ENCODE measurements at regions not wholly inside any gene's neighbourhood (a gene's known extent, or its start where the extent isn't known, plus 50 kb on each side); places are given as distances from the start of the nearest gene placed in this dataset.

DNA sequence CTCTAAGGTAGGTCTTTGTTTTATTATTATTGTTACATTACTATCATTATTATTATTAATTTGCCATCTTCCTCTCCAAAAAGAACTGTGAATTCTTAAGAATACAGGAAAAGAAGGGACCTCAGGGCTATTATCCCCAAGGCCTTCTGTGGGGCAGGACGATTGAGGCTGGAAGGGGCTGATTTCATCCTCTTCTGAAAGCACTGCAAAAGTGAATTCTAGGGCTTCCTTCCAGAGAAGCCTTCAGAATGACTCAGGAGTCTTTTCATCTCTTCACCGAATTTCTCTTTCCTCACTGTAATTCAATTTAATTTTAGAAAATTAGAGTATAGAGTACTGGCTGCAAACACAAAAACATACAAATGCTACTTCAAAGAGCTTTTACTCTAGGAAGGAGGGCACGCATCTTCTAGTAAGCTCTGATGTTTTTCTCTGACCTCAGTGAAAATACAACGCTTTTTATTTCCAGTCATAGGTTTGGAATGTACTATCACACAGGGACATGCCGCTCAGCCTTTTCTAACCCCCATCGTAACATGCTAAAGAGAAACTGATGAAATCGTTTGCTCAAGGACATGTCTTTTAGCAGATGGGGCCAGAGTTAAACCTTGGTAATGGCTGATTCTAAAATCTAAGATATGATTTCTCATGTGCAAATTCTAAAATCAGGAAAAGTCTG, 280.2 kb upstream of the PITRM1 start:
- no peak for TF ChIP-seq TCF4 (CRISPR knock-in tag; IDR thresholded peaks at IDR 0.05; ENCODE audit: borderline replicate concordance)
- TF ChIP-seq, protein P1, sequence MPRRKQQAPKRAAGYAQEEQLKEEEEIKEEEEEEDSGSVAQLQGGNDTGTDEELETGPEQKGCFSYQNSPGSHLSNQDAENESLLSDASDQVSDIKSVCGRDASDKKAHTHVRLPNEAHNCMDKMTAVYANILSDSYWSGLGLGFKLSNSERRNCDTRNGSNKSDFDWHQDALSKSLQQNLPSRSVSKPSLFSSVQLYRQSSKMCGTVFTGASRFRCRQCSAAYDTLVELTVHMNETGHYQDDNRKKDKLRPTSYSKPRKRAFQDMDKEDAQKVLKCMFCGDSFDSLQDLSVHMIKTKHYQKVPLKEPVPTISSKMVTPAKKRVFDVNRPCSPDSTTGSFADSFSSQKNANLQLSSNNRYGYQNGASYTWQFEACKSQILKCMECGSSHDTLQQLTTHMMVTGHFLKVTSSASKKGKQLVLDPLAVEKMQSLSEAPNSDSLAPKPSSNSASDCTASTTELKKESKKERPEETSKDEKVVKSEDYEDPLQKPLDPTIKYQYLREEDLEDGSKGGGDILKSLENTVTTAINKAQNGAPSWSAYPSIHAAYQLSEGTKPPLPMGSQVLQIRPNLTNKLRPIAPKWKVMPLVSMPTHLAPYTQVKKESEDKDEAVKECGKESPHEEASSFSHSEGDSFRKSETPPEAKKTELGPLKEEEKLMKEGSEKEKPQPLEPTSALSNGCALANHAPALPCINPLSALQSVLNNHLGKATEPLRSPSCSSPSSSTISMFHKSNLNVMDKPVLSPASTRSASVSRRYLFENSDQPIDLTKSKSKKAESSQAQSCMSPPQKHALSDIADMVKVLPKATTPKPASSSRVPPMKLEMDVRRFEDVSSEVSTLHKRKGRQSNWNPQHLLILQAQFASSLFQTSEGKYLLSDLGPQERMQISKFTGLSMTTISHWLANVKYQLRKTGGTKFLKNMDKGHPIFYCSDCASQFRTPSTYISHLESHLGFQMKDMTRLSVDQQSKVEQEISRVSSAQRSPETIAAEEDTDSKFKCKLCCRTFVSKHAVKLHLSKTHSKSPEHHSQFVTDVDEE (CRISPR knock-in tag; IDR thresholded peaks at IDR 0.05): no peak
- no peak for TF ChIP-seq BACH2 (CRISPR knock-in tag; IDR thresholded peaks at IDR 0.05; ENCODE audit: borderline replicate concordance)
- TF ChIP-seq RARB (CRISPR knock-in tag; IDR thresholded peaks at IDR 0.05): no peak
- TF ChIP-seq ZNF70 (CRISPR knock-in tag; IDR thresholded peaks at IDR 0.05): no peak
- TF ChIP-seq ISL1 (CRISPR knock-in tag; IDR thresholded peaks at IDR 0.05): peak; percentile 12; the same call in 1 of the 2 replicates
- TF ChIP-seq, protein P2, sequence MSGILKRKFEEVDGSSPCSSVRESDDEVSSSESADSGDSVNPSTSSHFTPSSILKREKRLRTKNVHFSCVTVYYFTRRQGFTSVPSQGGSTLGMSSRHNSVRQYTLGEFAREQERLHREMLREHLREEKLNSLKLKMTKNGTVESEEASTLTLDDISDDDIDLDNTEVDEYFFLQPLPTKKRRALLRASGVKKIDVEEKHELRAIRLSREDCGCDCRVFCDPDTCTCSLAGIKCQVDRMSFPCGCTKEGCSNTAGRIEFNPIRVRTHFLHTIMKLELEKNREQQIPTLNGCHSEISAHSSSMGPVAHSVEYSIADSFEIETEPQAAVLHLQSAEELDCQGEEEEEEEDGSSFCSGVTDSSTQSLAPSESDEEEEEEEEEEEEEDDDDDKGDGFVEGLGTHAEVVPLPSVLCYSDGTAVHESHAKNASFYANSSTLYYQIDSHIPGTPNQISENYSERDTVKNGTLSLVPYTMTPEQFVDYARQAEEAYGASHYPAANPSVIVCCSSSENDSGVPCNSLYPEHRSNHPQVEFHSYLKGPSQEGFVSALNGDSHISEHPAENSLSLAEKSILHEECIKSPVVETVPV (CRISPR knock-in tag; IDR thresholded peaks at IDR 0.05): no peak
- no peak for TF ChIP-seq ZC3H10 (CRISPR knock-in tag; IDR thresholded peaks at IDR 0.05)
- no peak for TF ChIP-seq ZFP3 (CRISPR knock-in tag; IDR thresholded peaks at IDR 0.05)
- no peak for TF ChIP-seq ARNTL (CRISPR knock-in tag; IDR thresholded peaks at IDR 0.05; ENCODE audit: borderline replicate concordance, low read depth)
- peak; percentile 58; the same call in 1 of the 2 replicates for TF ChIP-seq CSDC2 (CRISPR knock-in tag; IDR thresholded peaks at IDR 0.05)
- peak; percentile 88 for ATAC-seq

DNA sequence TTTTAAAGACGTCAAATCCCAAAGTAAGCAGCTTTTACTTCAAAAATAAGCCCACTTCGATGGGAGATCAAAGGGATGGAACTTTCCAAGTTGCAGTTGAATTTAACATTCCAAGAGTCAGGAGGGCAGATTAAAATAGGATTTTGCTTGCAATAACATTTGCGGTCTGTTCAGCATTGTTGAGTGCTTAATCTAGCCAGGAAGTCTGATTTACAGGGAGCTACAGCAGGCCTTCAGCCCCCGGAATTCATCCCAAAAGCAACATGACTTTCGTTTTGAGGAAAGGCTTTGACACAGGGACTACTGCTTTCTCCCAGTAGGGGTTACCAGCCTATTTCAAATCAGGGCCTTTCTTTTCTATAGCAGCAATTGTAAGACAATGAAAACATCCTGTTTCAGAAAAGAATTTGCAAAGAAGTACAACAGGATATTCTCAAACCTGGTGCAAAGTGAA, 279.6 kb upstream of the PITRM1 start:
- TF ChIP-seq CSDC2 (CRISPR knock-in tag; IDR thresholded peaks at IDR 0.05) (no peak), TCF4 (CRISPR knock-in tag; IDR thresholded peaks at IDR 0.05; ENCODE audit: borderline replicate concordance) (no peak)
- peak; percentile 92 for ATAC-seq

DNA sequence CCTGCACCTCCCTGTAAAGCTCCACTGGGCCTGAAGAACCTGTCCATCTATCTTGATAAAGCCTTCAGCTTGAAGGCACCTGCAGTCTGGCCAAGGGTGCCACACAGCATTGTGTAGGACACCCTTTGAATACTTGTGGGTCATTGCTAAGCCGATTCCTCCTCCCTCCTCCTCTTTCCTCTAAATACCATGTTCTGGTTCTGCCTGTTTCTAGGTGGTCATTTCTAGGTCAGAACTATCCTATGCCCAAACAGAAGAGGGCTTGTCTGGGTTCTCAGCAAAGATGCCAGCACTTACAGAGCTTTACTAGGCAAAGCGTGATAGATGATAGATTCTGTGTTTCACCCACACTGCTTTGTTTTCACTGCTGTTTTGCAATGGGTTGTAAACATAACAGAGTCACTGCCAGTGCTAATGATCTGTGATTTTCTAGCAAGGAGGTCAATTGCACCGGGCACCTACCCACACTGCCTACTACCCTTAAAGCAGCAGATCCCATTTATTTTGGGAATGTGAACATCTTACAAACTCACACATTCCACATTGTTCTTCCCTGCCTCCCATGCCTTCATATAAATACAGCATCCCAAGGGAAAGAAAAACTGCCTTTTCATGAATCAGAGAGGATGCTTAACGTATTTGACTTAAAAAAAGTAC, 279.1 kb upstream of the PITRM1 start:
- TF ChIP-seq SNAI2 (CRISPR knock-in tag; IDR thresholded peaks at IDR 0.05): no peak
- no peak for TF ChIP-seq ARNTL (CRISPR knock-in tag; IDR thresholded peaks at IDR 0.05; ENCODE audit: borderline replicate concordance, low read depth)
- TF ChIP-seq PPARA (CRISPR knock-in tag; IDR thresholded peaks at IDR 0.05; ENCODE audit: borderline replicate concordance): no peak
- TF ChIP-seq, protein P3, sequence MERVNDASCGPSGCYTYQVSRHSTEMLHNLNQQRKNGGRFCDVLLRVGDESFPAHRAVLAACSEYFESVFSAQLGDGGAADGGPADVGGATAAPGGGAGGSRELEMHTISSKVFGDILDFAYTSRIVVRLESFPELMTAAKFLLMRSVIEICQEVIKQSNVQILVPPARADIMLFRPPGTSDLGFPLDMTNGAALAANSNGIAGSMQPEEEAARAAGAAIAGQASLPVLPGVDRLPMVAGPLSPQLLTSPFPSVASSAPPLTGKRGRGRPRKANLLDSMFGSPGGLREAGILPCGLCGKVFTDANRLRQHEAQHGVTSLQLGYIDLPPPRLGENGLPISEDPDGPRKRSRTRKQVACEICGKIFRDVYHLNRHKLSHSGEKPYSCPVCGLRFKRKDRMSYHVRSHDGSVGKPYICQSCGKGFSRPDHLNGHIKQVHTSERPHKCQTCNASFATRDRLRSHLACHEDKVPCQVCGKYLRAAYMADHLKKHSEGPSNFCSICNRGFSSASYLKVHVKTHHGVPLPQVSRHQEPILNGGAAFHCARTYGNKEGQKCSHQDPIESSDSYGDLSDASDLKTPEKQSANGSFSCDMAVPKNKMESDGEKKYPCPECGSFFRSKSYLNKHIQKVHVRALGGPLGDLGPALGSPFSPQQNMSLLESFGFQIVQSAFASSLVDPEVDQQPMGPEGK (CRISPR knock-in tag; IDR thresholded peaks at IDR 0.05; ENCODE audit: borderline replicate concordance): no peak
- TF ChIP-seq, protein P1 (CRISPR knock-in tag; IDR thresholded peaks at IDR 0.05): no peak
- no peak for TF ChIP-seq ESRRG (CRISPR knock-in tag; IDR thresholded peaks at IDR 0.05)
- TF ChIP-seq TCF4 (CRISPR knock-in tag; IDR thresholded peaks at IDR 0.05; ENCODE audit: borderline replicate concordance): no peak
- TF ChIP-seq ZNF70 (CRISPR knock-in tag; IDR thresholded peaks at IDR 0.05): no peak
- TF ChIP-seq ISL1 (CRISPR knock-in tag; IDR thresholded peaks at IDR 0.05): no peak
- TF ChIP-seq BACH2 (CRISPR knock-in tag; IDR thresholded peaks at IDR 0.05; ENCODE audit: borderline replicate concordance): no peak
- TF ChIP-seq ZNF565 (CRISPR knock-in tag; conservative IDR thresholded peaks at IDR 0.05; ENCODE audit: low read depth): no peak
- no peak for TF ChIP-seq ZC3H10 (CRISPR knock-in tag; IDR thresholded peaks at IDR 0.05)
- TF ChIP-seq GLIS3 (CRISPR knock-in tag; IDR thresholded peaks at IDR 0.05): no peak
- TF ChIP-seq OSR1 (CRISPR knock-in tag; IDR thresholded peaks at IDR 0.05): no peak
- TF ChIP-seq ZFP30 (CRISPR knock-in tag; IDR thresholded peaks at IDR 0.05): no peak
- TF ChIP-seq, protein P4, sequence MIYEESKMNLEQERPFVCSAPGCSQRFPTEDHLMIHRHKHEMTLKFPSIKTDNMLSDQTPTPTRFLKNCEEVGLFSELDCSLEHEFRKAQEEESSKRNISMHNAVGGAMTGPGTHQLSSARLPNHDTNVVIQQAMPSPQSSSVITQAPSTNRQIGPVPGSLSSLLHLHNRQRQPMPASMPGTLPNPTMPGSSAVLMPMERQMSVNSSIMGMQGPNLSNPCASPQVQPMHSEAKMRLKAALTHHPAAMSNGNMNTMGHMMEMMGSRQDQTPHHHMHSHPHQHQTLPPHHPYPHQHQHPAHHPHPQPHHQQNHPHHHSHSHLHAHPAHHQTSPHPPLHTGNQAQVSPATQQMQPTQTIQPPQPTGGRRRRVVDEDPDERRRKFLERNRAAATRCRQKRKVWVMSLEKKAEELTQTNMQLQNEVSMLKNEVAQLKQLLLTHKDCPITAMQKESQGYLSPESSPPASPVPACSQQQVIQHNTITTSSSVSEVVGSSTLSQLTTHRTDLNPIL (CRISPR knock-in tag; IDR thresholded peaks at IDR 0.05; ENCODE audit: low read depth): no peak
- no peak for TF ChIP-seq RARB (CRISPR knock-in tag; IDR thresholded peaks at IDR 0.05)
- ATAC-seq: peak; percentile 14; the same call in 2 of the 3 replicates
